ENCODE measurements at regions not wholly inside any gene's neighbourhood (a gene's known extent, or its start where the extent isn't known, plus 50 kb on each side); places are given as distances from the start of the nearest gene placed in this dataset.

GRCh38 chr6:170124836-170125235 lies 166.0 kb downstream of the DLL1 start:
- no CpG with 5 or more reads among the region's 5 CpGs for WGBS (ENCODE audit: insufficient coverage)

GRCh38 chr6:170124150-170124549 lies 166.7 kb downstream of the DLL1 start:
- Histone ChIP-seq H3K9me3 (ENCODE audit: control extremely low read depth in 1 of 5, control insufficient read depth in 4 of 5, insufficient read depth in 2 of 5, low read depth in 1 of 5, low read length in 4 of 5) (peaks cover 0 to 25% (median 3%) of the 10 kb centered on the region in 5 experiments), H3K36me3 (ENCODE audit: control insufficient read depth in 4 of 4, insufficient read depth in 4 of 4, low read length in 3 of 4) (no peaks in the 10 kb centered on the region), H3K4me1 (ENCODE audit: control extremely low read depth in 1 of 4, control insufficient read depth in 4 of 4, insufficient read depth in 4 of 4, low read length in 3 of 4) (no peaks in the 10 kb centered on the region), H3K27me3 (replicated peaks in 2 of 5; ENCODE audit: control insufficient read depth in 4 of 5, insufficient read depth in 5 of 5, low read length in 4 of 5) (no peaks in the 10 kb centered on the region), H3K27ac (ENCODE audit: insufficient read depth in 1 of 2, low read depth in 1 of 2, low read length in 2 of 2, poor library complexity in 1 of 2, severe bottlenecking in 2 of 2) (no peak overlapping the region), H3K4me3 (ENCODE audit: control insufficient read depth in 1 of 7, extremely low read depth in 1 of 7, insufficient read depth in 4 of 7, low read depth in 2 of 7, low read length in 6 of 7) (no peak overlapping the region)
- no CpG with 5 or more reads among the region's 2 CpGs for WGBS (ENCODE audit: insufficient coverage)
- no peak for DNase-seq
- ChIA-PET POLR2A (no interaction called here), CTCF (no interaction called here)

More at GRCh38 chr6:170124836-170125235, 166.0 kb downstream of the DLL1 start:
- ChIA-PET CTCF (interaction anchor here (0.8 kb wide), 1 partner anchor 321 kb away, joined by 3 read pairs; no protein-coding TSS in a partner anchor), POLR2A (no interaction called here)
- no peaks in the 10 kb centered on the region for H3K4me1 ChIP-seq (ENCODE audit: control extremely low read depth in 1 of 4, control insufficient read depth in 4 of 4, insufficient read depth in 4 of 4, low read length in 3 of 4)
- H3K27me3 ChIP-seq (replicated peaks in 2 of 5; ENCODE audit: control insufficient read depth in 4 of 5, insufficient read depth in 5 of 5, low read length in 4 of 5): no peaks in the 10 kb centered on the region
- H3K27ac ChIP-seq (ENCODE audit: insufficient read depth in 1 of 2, low read depth in 1 of 2, low read length in 2 of 2, poor library complexity in 1 of 2, severe bottlenecking in 2 of 2): no peak overlapping the region
- H3K9me3 ChIP-seq (ENCODE audit: control extremely low read depth in 1 of 5, control insufficient read depth in 4 of 5, insufficient read depth in 2 of 5, low read depth in 1 of 5, low read length in 4 of 5): peaks cover 0 to 20% (median 3%) of the 10 kb centered on the region in 5 experiments
- no peak for DNase-seq
- H3K4me3 ChIP-seq (ENCODE audit: control insufficient read depth in 1 of 7, extremely low read depth in 1 of 7, insufficient read depth in 4 of 7, low read depth in 2 of 7, low read length in 6 of 7): no peak overlapping the region
- H3K36me3 ChIP-seq (ENCODE audit: control insufficient read depth in 4 of 4, insufficient read depth in 4 of 4, low read length in 3 of 4): no peaks in the 10 kb centered on the region

DNA sequence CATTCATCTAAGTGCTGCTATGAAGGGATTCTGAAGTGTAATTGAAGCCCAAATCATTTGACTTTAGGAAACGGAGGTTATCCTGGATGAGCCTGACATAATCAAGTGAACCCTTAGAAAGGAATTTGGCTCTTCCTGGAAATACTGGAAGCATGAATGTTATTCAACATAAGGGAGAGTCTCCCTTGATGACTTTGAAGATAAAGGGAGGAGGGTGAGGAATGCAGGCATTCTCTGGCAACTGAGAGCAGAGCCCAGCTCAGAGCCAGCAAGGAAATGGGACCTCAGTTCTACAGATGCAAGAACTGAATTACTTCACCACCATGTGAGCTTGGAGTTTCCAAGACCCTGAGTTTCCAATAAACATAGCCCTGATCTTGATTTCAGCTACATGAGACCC lies 168.2 kb downstream of the DLL1 start:
- ChIA-PET POLR2A (no interaction called here), CTCF (no interaction called here)
- H3K27ac ChIP-seq (ENCODE audit: insufficient read depth in 1 of 2, low read depth in 1 of 2, low read length in 2 of 2, poor library complexity in 1 of 2, severe bottlenecking in 2 of 2): no peak overlapping the region
- H3K4me3 ChIP-seq (ENCODE audit: control insufficient read depth in 1 of 7, extremely low read depth in 1 of 7, insufficient read depth in 4 of 7, low read depth in 2 of 7, low read length in 6 of 7): no peak overlapping the region
- peaks cover 0 to 25% (median 3%) of the 10 kb centered on the region in 5 experiments for H3K9me3 ChIP-seq (ENCODE audit: control extremely low read depth in 1 of 5, control insufficient read depth in 4 of 5, insufficient read depth in 2 of 5, low read depth in 1 of 5, low read length in 4 of 5)
- no peaks in the 10 kb centered on the region for H3K27me3 ChIP-seq (replicated peaks in 2 of 5; ENCODE audit: control insufficient read depth in 4 of 5, insufficient read depth in 5 of 5, low read length in 4 of 5)
- WGBS (ENCODE audit: insufficient coverage): 88% methylated on average over 1 of the region's 1 CpG
- no peak for DNase-seq
- no peaks in the 10 kb centered on the region for H3K36me3 ChIP-seq (ENCODE audit: control insufficient read depth in 4 of 4, insufficient read depth in 4 of 4, low read length in 3 of 4)
- no peaks in the 10 kb centered on the region for H3K4me1 ChIP-seq (ENCODE audit: control extremely low read depth in 1 of 4, control insufficient read depth in 4 of 4, insufficient read depth in 4 of 4, low read length in 3 of 4)

DNA sequence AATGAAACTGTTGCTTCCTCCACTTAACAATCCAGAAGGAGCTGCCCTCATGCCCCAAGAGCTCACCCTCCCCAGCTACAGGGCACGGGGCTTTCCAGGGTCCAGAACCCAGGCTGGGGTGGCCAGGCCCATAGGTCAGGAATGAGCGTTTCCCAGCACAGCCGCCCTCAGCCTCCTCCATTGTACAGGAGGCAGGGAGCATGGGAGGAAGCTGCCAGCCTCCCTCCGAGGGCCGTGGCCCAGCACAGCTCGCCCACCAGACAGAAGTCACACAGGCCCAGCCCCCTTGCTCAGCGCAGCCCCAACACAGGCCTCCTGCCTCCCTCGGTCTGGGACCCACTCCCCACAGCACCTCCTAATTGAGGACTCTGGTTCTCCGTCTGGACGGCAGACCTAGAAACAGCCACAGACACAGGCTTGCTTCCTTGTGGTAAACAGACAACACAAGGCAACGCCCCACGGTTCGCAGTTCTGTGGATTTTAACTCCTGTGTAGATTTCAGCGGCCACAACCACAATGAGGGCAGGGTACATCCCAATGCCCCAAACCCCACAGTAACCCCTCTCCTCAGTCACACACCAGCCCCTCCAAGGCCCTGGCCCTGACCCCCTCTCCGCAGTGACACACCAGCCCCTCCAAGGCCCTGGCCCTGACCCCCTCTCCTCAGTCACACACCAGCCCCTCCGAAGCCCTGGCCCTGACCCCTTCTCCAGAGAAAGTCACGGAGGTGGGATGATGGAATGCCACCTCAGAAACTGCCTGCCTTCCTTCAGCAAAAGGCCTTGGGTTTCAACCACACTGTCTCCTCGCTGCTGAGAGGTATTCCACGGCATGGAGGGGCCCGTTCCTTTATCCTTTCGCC lies 173.5 kb downstream of the DLL1 start:
- H3K27me3 ChIP-seq (replicated peaks in 2 of 5; ENCODE audit: control insufficient read depth in 4 of 5, insufficient read depth in 5 of 5, low read length in 4 of 5): peaks cover 0 to 5% (median 0%) of the 10 kb centered on the region in 5 experiments
- CTCF ChIA-PET: no interaction called here
- no peak for DNase-seq
- POLR2A ChIA-PET: interaction anchor here (0.6 kb wide), 1 partner anchor 186 kb away, joined by 3 read pairs; no protein-coding TSS in a partner anchor
- no peak overlapping the region for H3K27ac ChIP-seq (ENCODE audit: insufficient read depth in 1 of 2, low read depth in 1 of 2, low read length in 2 of 2, poor library complexity in 1 of 2, severe bottlenecking in 2 of 2)
- H3K4me1 ChIP-seq (ENCODE audit: control extremely low read depth in 1 of 4, control insufficient read depth in 4 of 4, insufficient read depth in 4 of 4, low read length in 3 of 4): no peaks in the 10 kb centered on the region
- H3K4me3 ChIP-seq (ENCODE audit: control insufficient read depth in 1 of 7, extremely low read depth in 1 of 7, insufficient read depth in 4 of 7, low read depth in 2 of 7, low read length in 6 of 7): no peak overlapping the region
- H3K9me3 ChIP-seq (ENCODE audit: control extremely low read depth in 1 of 5, control insufficient read depth in 4 of 5, insufficient read depth in 2 of 5, low read depth in 1 of 5, low read length in 4 of 5): peaks cover 0 to 23% (median 4%) of the 10 kb centered on the region in 5 experiments
- WGBS (ENCODE audit: insufficient coverage): 94% methylated on average over 18 of the region's 21 CpGs
- H3K36me3 ChIP-seq (ENCODE audit: control insufficient read depth in 4 of 4, insufficient read depth in 4 of 4, low read length in 3 of 4): no peaks in the 10 kb centered on the region

- H3K4me3 ChIP-seq (ENCODE audit: control insufficient read depth in 1 of 7, extremely low read depth in 1 of 7, insufficient read depth in 4 of 7, low read depth in 2 of 7, low read length in 6 of 7): no peak overlapping the region
- POLR2A ChIA-PET: interaction anchor here (0.6 kb wide), 1 partner anchor 185 kb away, joined by 3 read pairs; no protein-coding TSS in a partner anchor
- 55% methylated on average over 5 of the region's 7 CpGs for WGBS (ENCODE audit: insufficient coverage)
- peaks cover 0 to 5% (median 0%) of the 10 kb centered on the region in 5 experiments for H3K27me3 ChIP-seq (replicated peaks in 2 of 5; ENCODE audit: control insufficient read depth in 4 of 5, insufficient read depth in 5 of 5, low read length in 4 of 5)
- CTCF ChIA-PET: no interaction called here
- H3K4me1 ChIP-seq (ENCODE audit: control extremely low read depth in 1 of 4, control insufficient read depth in 4 of 4, insufficient read depth in 4 of 4, low read length in 3 of 4): no peaks in the 10 kb centered on the region
- H3K27ac ChIP-seq (ENCODE audit: insufficient read depth in 1 of 2, low read depth in 1 of 2, low read length in 2 of 2, poor library complexity in 1 of 2, severe bottlenecking in 2 of 2): no peak overlapping the region
- H3K36me3 ChIP-seq (ENCODE audit: control insufficient read depth in 4 of 4, insufficient read depth in 4 of 4, low read length in 3 of 4): no peaks in the 10 kb centered on the region
- DNase-seq: no peak
- peaks cover 0 to 21% (median 4%) of the 10 kb centered on the region in 5 experiments for H3K9me3 ChIP-seq (ENCODE audit: control extremely low read depth in 1 of 5, control insufficient read depth in 4 of 5, insufficient read depth in 2 of 5, low read depth in 1 of 5, low read length in 4 of 5)
Observed at GRCh38 chr6:170116636-170117035, 174.2 kb downstream of the DLL1 start.

- no peak for DNase-seq
- ChIA-PET POLR2A (no interaction called here), CTCF (no interaction called here)
- H3K27me3 ChIP-seq (replicated peaks in 2 of 5; ENCODE audit: control insufficient read depth in 4 of 5, insufficient read depth in 5 of 5, low read length in 4 of 5): peaks cover 0 to 5% (median 0%) of the 10 kb centered on the region in 5 experiments
- WGBS (ENCODE audit: insufficient coverage): 69% methylated on average over 15 of the region's 15 CpGs
- H3K27ac ChIP-seq (ENCODE audit: insufficient read depth in 1 of 2, low read depth in 1 of 2, low read length in 2 of 2, poor library complexity in 1 of 2, severe bottlenecking in 2 of 2): no peak overlapping the region
- H3K4me1 ChIP-seq (ENCODE audit: control extremely low read depth in 1 of 4, control insufficient read depth in 4 of 4, insufficient read depth in 4 of 4, low read length in 3 of 4): no peaks in the 10 kb centered on the region
- H3K9me3 ChIP-seq (ENCODE audit: control extremely low read depth in 1 of 5, control insufficient read depth in 4 of 5, insufficient read depth in 2 of 5, low read depth in 1 of 5, low read length in 4 of 5): peaks cover 0 to 7% (median 2%) of the 10 kb centered on the region in 5 experiments
- no peaks in the 10 kb centered on the region for H3K36me3 ChIP-seq (ENCODE audit: control insufficient read depth in 4 of 4, insufficient read depth in 4 of 4, low read length in 3 of 4)
- no peak overlapping the region for H3K4me3 ChIP-seq (ENCODE audit: control insufficient read depth in 1 of 7, extremely low read depth in 1 of 7, insufficient read depth in 4 of 7, low read depth in 2 of 7, low read length in 6 of 7)
Observed at GRCh38 chr6:170114956-170115855, 175.7 kb downstream of the DLL1 start.
